ENCODE measurements at regions not wholly inside any gene's neighbourhood (a gene's known extent, or its start where the extent isn't known, plus 50 kb on each side); places are given as distances from the start of the nearest gene placed in this dataset.

DNA sequence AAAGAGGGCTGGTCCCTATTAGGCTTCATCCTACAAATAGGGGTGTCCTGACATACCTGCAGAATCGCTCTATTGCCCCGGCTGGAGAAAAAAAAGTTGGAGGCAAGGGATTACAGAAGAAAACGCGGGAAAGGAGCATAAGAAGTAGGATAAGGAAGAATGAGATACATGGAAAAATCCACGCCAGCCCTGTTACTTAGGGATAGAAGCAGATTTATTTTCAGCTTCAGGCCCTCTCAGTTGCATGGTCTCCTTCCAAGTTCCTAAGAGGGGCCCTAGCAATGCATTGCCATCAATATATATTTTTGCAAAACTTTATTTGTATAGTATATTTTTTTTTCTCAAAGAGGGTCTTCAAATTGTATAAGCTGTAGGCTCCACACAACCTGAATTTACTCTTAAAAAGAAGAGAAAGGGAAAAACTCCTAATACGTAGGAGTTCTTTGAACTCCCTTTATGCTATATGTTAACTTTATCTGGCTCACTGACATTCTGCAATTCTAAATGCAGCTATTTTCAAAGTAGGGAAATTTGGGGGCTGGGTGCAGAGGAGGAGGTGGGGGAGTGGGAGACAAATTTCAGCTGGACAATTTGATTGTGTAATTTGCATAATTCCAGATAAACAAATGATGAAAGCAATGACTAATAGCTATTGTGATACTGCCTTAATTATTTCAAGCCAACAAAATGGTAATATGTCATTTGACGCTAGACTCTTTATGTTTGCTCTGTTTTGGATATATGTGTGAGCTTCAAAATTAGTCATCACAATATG is 137.7 kb upstream of the TRHDE start:
- TF ChIP-seq CREB1 (CRISPR knock-in tag; IDR thresholded peaks at IDR 0.05) (no peak), SP1 (CRISPR knock-in tag; conservative IDR thresholded peaks at IDR 0.05) (no peak)
- TF ChIP-seq, protein P1, sequence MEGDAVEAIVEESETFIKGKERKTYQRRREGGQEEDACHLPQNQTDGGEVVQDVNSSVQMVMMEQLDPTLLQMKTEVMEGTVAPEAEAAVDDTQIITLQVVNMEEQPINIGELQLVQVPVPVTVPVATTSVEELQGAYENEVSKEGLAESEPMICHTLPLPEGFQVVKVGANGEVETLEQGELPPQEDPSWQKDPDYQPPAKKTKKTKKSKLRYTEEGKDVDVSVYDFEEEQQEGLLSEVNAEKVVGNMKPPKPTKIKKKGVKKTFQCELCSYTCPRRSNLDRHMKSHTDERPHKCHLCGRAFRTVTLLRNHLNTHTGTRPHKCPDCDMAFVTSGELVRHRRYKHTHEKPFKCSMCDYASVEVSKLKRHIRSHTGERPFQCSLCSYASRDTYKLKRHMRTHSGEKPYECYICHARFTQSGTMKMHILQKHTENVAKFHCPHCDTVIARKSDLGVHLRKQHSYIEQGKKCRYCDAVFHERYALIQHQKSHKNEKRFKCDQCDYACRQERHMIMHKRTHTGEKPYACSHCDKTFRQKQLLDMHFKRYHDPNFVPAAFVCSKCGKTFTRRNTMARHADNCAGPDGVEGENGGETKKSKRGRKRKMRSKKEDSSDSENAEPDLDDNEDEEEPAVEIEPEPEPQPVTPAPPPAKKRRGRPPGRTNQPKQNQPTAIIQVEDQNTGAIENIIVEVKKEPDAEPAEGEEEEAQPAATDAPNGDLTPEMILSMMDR (IDR thresholded peaks at IDR 0.05): no peak
- TF ChIP-seq, protein P2, sequence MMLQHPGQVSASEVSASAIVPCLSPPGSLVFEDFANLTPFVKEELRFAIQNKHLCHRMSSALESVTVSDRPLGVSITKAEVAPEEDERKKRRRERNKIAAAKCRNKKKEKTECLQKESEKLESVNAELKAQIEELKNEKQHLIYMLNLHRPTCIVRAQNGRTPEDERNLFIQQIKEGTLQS (CRISPR knock-in tag; conservative IDR thresholded peaks at IDR 0.05): no peak

Measured in WTC11 (cell line).